Dedifferentiated amniotic fluid mesenchymal stem cell (primary cell): ENCODE measurements at regions not wholly inside any gene's neighbourhood (a gene's known extent, or its start where the extent isn't known, plus 50 kb on each side); places are given as distances from the start of the nearest gene placed in this dataset.
A peak's percentile ranks its signal among the peaks of the same experiment; 100 is the strongest.

Experiments used
- DNase-seq: peaks from one replicate; pipeline ENCODE4 v3.0.0-alpha.2; 2016; ENCODE audit errors: extremely low spot score

GRCh38 chr2:75278821-75279379, 79.6 kb upstream of the TACR1 start:
- DNase-seq: no peak

GRCh38 chr2:75278314-75278713, 79.0 kb upstream of the TACR1 start:
- no peak for DNase-seq

- peak; percentile 20 for DNase-seq
Observed at GRCh38 chr2:75277111-75277510, 77.8 kb upstream of the TACR1 start.

- DNase-seq: no peak
Observed at GRCh38 chr2:75276093-75277029, 77.0 kb upstream of the TACR1 start.

- no peak for DNase-seq
Observed at GRCh38 chr2:75274936-75275335, 75.6 kb upstream of the TACR1 start.

GRCh38 chr2:75268112-75268511, 68.8 kb upstream of the TACR1 start:
- no peak for DNase-seq

GRCh38 chr2:75261923-75262322, 62.6 kb upstream of the TACR1 start:
- no peak for DNase-seq

- no peak for DNase-seq
Observed at GRCh38 chr2:75260946-75261345, 61.6 kb upstream of the TACR1 start.

- DNase-seq: no peak
Observed at GRCh38 chr2:75258620-75259019, 59.3 kb upstream of the TACR1 start.

GRCh38 chr2:75256485-75256884, 57.2 kb upstream of the TACR1 start:
- no peak for DNase-seq

GRCh38 chr2:75253526-75253925, 54.2 kb upstream of the TACR1 start:
- DNase-seq: no peak

GRCh38 chr2:75251896-75252295, 52.6 kb upstream of the TACR1 start:
- no peak for DNase-seq
